Dedifferentiated amniotic fluid mesenchymal stem cell (primary cell): ENCODE measurements at regions not wholly inside any gene's neighbourhood (a gene's known extent, or its start where the extent isn't known, plus 50 kb on each side); places are given as distances from the start of the nearest gene placed in this dataset.

Source experiments
- DNase-seq: peaks from one replicate; pipeline ENCODE4 v3.0.0-alpha.2; 2016; ENCODE audit errors: extremely low spot score

GRCh38 chr5:144831650-144832049 lies 661.0 kb downstream of the KCTD16 start:
- no peak for DNase-seq

DNA sequence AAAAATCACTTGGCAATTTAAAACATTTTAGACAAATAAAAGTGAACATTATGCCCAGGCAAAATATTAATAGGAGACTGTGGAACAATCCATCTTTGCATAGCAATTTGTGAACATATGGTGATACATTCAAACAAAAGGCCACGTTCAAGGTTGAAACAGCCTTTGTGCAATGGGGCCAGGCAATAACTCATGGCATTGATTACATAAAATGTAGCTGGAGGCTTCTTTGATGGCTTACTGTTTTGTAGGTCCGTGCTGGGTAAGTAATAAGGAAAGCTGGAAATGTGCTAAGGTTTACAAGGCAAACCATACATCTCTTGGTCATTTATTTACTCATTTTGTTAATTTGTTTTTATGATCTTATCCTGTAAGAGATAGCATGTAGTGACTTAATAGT lies 651.8 kb downstream of the KCTD16 start:
- DNase-seq: no peak

DNA sequence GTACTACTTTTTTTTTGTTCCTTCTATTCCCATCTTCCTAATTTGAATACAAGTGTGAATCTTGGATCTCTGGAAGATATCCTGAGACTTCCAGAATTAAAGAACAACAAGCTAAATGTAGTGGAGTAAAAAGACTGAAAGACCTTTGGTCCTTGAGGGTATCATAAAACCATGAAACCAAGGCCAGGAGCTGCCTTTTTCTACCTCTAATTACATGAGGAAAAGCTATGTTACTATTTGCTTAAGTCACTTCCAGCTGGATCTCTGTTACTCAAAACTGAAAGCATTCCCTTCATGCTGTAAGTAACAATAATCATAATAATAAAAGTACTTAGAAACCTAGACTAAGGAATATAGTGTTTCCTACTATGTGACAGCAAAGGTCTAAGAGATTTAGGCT lies 649.6 kb downstream of the KCTD16 start:
- DNase-seq: no peak

DNA sequence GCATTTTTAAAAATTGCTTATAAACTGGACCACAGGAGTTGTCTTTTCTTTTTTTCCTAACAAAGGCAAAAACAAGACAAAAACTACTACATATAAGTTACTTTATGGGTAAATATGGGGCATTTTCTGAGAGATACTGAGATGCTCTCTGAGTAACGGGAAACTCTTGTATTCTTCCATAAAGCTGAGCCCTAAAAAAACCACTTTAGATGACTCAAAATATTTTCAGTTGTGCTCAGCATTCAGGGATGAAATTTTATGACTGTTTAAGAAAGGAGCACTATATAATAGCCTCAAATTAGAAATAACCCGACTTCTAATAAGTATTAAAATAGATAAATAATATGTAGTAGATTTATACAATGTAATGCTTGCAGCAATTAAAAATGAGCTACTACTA lies 644.5 kb downstream of the KCTD16 start:
- DNase-seq: no peak

DNA sequence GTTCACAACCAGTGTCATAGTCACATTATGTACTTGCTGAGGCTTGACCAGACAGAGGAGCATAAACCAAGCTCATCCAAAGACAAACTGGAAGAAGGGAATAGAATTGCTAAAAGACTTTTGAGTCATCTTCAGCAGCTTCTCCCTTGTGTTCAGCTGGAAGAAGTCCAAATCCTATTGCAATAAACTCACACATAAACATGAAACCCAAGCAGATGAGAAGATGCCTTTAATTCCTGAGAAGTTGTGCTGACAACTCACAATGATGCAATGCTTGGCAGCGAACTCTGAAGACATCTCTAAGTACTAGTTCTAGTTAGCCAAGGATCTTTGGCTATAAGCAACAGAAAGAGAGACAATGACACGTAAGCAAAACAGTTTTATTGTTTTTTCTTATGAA lies 642.1 kb downstream of the KCTD16 start:
- DNase-seq: peak; percentile 94

GRCh38 chr5:144800169-144800568 lies 629.5 kb downstream of the KCTD16 start:
- no peak for DNase-seq

DNA sequence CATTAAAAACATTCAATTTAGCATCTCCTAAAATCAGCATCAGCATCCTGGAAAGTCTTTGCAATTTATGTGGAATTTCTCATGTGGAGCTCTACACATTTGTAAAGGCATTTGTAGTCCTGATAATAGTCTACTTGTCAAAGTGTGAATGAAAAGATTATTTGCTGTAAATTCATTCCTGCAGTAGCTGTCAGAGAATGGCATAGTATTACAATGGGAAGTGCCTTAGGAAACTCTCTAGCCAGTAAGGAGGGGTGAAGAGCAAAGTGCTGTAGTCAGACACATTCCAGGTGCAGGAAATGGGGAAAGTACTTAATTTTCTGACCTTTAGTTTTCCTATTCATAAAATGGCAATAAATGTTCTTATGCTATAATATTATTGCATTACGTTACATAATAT lies 627.9 kb downstream of the KCTD16 start:
- DNase-seq: no peak

DNA sequence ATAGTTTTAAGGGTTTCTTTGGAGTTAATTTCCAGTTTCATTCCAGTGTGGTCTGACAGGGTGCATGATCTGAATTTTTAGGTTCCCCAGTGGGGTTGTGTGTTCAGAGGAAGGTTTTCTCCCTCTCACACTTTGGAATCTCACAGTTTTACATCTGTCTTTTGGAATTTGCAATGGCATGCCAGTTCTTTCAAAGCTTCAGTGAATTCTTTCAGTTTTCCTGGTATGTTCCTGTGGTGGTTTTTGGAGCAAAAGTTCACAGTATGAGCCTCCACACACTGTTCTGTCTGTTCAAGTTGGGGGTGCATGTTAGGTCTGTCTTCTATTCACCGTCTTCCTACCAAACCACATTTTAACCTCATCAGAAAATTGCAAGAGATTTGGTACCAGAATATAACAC lies 624.2 kb downstream of the KCTD16 start:
- peak; percentile 60 for DNase-seq

DNA sequence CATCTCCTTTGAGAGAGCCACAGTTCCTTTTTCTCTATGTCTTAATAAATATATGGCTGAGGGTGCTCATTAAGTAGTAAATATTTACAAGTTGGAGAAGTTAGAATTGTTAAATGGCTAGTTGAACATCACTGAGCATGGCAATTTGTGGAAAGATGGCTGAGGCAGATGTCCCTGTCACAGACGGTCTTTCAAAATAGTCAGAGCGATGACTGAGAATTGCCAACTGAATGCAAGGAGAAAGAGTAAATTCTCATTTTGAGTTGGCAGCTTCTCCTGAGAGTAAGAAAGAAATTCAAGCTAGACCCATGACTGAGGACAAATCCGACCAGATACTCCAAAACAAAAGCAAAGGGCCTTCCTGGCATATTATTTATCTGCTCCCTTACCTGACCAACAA lies 617.9 kb downstream of the KCTD16 start:
- DNase-seq: no peak

DNA sequence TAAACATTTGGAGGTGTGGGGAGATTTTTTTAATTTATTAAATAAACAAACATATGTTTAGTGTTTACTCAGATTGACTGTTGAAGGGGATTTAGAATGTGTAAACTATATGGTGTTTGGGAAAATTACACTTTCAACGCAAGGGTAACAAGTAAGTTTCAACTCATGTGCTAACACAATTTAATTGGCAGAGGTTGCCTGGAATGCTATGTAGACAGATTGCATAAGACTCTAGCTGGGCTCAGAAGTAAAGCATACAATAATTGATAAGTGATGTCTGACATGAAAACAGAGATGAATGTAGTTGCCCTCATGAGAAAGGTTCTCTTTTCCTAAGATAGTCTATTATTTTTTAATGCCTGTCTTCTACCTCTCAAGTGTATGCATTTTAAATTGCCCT lies 617.4 kb downstream of the KCTD16 start:
- DNase-seq: no peak

DNA sequence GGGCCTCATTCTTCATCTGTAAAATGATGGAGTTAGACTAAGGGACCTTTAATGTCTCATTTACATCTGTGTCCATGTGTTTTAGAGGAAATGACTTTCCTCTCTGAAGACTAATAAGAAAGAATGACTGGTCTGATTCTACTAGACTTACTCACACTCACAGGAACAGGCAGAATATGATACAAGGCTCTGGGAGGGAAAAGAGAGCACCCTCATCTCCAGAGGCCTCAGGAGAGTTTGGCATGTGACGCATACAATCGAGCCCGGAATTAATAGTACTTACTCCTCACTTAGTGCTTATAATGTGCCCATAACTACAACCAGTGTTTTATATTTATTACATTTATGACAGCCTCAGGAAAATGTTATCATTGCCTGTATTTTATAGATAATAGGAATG lies 608.7 kb downstream of the KCTD16 start:
- no peak for DNase-seq

DNA sequence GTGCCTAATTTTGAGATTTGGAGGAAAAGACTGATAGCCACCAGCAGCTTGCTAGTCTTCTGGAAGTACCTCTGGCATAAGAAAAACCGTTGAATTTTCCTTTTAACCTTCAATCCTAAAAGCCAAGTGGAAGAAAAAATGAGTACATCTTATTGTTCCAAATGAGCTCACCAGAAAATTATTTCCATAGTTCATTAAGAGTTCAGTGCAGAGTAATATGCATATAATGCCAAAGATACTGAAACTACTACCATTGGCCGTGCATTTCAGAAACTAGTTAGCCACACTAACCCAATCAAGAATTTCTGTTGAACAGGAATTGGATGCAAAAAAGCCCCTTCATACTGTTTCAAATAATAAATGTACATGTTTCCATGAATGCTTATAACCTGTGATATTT lies 607.9 kb downstream of the KCTD16 start:
- DNase-seq: peak; percentile 22

GRCh38 chr5:144774197-144774596 lies 603.5 kb downstream of the KCTD16 start:
- DNase-seq: no peak

- no peak for DNase-seq
Measured at GRCh38 chr5:144773628-144774027, 603.0 kb downstream of the KCTD16 start.

- no peak for DNase-seq
Measured at GRCh38 chr5:144771802-144772201, 601.1 kb downstream of the KCTD16 start.

- no peak for DNase-seq
Measured at GRCh38 chr5:144742361-144742760, 571.7 kb downstream of the KCTD16 start.

GRCh38 chr5:144731786-144732185 lies 561.1 kb downstream of the KCTD16 start:
- DNase-seq: no peak

DNA sequence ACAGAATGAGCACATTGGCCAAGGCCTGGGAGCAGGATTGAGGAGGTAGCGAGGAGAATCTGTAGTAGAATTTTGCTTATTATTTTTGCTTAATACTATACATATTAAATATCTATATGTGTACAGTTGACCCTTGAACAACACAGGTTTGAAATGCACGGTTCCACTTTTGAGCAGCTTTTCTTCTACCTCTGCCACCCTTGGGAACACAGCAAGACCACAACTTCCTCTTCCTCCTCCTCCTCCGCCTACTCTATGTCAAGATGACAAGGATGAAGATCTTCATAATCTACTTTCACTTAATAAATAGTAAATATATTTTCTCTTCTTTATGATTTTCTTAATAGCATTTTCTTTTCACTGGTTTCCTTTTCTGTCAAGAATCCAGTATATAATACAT lies 541.4 kb downstream of the KCTD16 start:
- DNase-seq: no peak

- no peak for DNase-seq
Measured at GRCh38 chr5:144711172-144711571, 540.5 kb downstream of the KCTD16 start.

GRCh38 chr5:144710637-144711036 lies 540.0 kb downstream of the KCTD16 start:
- DNase-seq: no peak

DNA sequence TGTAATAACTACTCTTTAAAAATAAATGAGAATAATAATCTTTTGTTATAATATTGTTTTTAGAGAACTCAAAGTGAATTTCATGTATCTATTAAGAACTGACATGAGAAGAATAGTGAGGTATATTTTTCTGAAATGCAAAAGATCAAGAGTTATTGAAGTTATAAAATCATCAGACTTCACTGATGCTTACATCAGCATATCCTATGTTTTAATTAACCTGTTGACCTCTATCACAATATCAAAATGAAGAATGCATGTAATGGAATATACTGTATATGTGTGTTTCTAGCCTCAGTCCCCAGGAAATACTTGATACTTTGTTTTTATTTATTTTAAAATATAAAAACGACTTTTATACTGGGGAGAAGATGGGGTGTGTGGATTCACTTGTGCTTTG lies 533.1 kb downstream of the KCTD16 start:
- DNase-seq: no peak

DNA sequence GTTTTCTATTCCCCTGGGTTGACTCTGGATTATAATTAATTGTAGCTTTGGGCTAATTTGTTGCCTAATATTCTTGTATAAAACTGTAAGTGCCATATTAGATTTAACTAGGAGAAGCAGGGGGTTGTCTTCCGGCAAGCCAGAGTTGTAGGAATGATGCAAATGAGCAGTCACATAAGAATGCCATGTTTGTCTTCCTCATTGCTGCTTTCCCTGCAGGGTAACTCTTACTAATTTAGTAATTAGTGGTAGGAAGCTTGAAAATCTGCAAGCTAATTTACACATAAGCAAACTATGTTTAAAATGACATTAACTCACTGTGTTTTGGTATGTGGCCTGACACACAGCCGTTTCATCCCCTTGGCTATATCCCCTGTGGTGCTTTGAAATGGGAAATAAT lies 527.8 kb downstream of the KCTD16 start:
- no peak for DNase-seq

DNA sequence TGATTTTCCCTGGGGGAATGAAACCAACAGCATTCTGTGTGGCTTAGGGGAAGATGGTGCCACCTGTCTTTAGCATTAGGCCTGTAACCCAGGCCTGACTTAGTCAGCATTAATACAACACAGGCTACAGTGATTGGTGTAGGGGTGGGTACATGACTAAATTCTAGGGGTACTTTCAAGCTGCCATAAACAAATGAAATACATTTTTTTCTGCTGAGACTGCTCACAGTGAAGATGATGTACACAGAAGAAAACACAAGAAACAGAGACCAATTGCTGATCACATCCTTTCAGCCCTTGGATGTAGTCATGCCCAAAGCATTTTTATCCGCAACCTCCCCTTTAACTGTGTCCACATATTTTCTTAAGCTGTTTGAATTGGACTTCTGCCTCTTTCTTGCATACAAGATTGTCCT lies 527.2 kb downstream of the KCTD16 start:
- peak; percentile 98 for DNase-seq

- no peak for DNase-seq
Measured at GRCh38 chr5:144691936-144692335, 521.3 kb downstream of the KCTD16 start.

- DNase-seq: no peak
Measured at GRCh38 chr5:144684899-144685298, 514.2 kb downstream of the KCTD16 start.
